ENCODE measurements at regions not wholly inside any gene's neighbourhood (a gene's known extent, or its start where the extent isn't known, plus 50 kb on each side); places are given as distances from the start of the nearest gene placed in this dataset.
"Not testable (repeated sequence)": the region's sequence is repeated elsewhere in the genome, so short reads cannot be mapped to it uniquely, and the experiment has no call there.

DNA sequence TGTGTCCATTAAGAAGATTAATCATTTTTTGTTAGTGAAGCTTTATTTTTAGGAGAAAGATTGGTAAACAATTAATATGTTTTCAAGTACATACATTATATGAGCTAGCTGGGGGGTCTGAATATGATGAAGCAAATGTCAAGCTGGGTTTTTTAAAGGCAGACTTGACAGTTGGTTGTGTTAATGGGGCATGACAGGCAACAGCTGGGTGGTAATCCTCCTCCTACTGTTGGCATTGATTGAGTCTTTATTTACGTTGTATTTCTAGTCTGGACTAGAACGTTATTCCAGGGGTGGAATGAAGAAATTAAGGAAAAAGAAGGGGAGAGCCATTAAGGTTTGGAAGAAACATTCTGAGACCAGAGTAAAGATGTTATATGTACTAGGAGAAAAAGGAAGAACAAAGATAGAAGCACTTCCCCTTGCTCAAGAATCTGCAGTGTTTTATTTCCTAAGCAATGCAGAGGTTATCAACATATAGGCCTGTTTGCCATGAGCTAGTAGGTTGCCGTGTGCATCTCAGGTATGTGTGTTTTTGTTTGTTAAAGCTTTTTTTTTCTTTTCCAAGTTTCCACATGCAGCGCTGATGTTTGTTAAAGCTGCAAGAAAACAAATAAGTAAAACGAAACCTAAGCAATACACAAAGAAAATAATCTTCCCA lies 95.4 kb upstream of the SEC22B start:
- H3K9me3 ChIP-seq; H3K27ac ChIP-seq; H3K27me3 ChIP-seq; H3K4me3 ChIP-seq; H3K4me1 ChIP-seq; intact Hi-C loops (cut with DNase I; ENCODE audit: low total_unique reads); DNase-seq; H3K36me3 ChIP-seq: not testable (repeated sequence)

DNA sequence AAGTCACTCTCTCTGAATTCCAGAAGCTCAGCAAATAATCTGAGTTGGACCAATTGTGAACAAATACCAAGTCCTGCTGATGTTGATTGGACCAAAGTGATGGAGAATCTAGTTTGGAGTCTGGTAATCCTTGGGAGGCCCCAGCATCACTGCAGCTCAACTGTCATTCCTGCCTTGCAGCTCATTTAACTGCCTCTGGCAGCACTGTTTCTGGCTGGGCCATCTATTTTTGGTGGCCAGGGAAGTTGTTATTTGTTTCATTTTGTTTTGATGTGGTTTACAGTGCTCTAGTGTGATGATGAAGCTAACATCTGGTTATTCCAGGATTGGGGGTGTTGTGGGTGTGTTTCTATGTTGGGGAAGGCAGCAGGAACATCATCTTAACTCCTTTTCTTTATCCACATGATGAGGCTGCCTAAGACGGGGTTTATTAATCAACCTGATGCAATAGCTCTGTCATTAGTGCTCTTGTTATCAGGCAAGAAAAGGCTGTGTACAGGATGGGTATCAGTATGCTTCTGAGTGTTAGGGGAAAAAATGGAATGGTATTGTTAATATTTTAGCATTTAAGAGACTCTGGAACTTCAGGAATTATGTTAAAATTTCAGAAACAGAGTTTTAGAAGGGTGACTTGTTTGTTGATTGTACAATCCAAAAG lies 91.7 kb upstream of the SEC22B start:
- H3K27me3 ChIP-seq; H3K36me3 ChIP-seq; H3K27ac ChIP-seq; DNase-seq; H3K9me3 ChIP-seq; H3K4me3 ChIP-seq; H3K4me1 ChIP-seq; intact Hi-C loops (cut with DNase I; ENCODE audit: low total_unique reads): not testable (repeated sequence)

DNA sequence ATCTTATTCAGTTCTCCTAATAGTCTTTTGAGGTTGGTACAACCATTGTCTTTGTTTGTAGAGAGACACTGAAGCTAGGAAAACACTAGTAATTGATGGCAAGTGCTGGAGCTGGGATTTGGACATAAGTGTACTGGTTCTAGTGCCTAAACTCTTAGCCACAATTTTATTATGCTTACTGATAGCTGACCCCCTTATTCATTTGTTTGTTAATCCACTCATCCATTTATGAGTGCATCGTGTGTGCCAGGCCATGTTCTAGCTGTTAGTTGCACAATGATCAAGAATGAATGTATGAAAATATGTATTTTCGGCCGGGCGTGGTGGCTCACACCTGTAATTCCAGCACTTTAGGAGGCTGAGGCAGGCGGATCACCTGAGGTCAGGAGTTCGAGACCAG lies 88.2 kb upstream of the SEC22B start:
- H3K27me3 ChIP-seq; DNase-seq; H3K9me3 ChIP-seq; H3K4me1 ChIP-seq; H3K4me3 ChIP-seq; intact Hi-C loops (cut with DNase I; ENCODE audit: low total_unique reads); H3K36me3 ChIP-seq; H3K27ac ChIP-seq: not testable (repeated sequence)

DNA sequence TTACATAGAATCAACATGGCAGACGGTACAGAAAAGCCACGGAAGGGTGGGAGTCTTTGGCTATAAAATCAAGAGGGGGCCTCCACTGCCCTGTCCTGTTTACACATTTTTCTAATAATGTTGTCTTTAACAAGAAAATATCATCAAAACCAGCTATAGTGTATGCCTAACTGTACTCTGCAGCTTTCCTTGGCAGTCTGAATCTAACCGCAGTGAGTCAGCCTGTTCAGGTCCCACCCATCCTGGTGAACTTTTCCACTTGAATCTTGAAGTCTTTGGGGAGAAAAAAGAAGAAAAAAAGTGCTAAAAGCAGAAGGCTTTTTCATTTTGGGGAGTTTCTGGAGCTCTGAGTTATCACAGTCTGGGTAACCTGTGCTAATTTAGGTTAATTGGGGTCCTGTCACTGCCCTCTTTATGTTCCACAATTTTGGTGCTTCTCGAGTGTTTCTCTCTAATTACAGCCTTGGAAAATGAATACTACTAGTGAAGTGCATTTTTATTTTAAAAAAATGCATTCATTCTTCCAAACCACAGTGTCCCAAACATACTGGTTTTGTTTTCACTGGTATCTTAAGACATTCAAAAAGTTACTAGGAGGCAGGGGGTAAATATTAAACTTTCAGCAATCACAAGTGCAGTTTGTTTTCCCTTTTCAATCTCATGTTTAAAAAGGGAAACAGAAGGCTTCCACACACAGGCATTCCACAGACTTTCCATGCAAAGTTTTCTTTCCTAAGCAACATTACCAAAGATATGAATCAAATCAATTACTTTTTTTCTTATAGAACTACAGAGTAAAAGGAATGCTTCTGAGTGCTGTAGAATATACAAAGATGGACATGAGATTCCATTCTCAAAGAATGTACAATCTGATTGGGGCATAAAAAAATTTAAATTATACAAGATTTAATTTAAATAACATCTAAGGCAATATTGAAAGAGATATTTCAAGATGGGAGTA lies 86.8 kb upstream of the SEC22B start:
- H3K27me3 ChIP-seq; H3K36me3 ChIP-seq; H3K4me3 ChIP-seq; H3K9me3 ChIP-seq; H3K4me1 ChIP-seq; DNase-seq; intact Hi-C loops (cut with DNase I; ENCODE audit: low total_unique reads); H3K27ac ChIP-seq: not testable (repeated sequence)

DNA sequence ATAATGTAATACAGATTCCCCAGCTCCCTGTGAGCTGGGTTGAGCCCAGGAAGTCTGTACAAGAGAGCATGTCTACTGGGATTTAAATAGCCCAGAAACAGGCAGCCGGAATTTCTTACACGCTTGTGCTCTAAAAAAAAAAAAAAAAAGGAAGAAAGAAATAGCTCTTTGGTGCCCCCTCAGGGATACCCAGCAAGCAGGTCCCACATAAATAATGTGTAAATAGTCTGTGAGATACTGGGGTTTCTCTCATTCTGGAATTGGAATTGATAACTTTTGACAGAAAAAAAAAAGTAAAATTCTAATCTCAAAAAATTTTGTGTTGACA lies 81.4 kb upstream of the SEC22B start:
- H3K4me3 ChIP-seq; H3K36me3 ChIP-seq; H3K27ac ChIP-seq; H3K27me3 ChIP-seq; intact Hi-C loops (cut with DNase I; ENCODE audit: low total_unique reads); DNase-seq; H3K4me1 ChIP-seq; H3K9me3 ChIP-seq: not testable (repeated sequence)

DNA sequence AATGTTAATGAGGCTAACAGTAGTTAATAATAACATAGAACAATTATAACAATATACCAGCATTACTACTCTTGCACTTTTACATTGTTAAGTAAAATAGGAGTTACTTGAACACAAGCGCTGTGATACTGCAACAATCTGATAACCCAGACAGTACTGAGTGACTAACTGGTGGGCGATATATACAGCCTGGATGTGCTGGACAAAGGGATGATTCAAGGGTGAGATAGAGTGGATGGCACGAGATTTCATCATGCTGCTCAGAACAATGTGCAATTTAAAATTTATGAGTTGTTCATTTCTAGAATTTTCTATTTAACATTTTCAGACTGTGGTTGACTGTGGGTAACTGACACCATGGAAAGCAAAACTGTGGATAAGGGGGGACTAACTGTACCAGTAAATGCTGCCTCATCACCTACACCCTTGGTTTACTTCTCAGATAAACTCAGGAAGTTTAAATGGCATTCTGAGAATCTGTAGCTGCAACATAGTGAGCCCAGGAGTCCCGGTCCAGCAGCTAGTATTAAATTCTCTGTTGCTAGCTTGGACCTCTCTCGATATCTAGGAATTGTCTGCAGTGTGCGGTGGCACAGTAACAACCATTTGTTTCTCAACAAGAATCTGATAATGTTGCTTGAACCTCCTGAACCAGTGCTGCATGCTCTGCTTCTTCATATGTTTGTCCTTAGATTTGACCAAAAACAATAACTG lies 80.9 kb upstream of the SEC22B start:
- H3K9me3 ChIP-seq; H3K4me1 ChIP-seq; H3K27me3 ChIP-seq; intact Hi-C loops (cut with DNase I; ENCODE audit: low total_unique reads); H3K4me3 ChIP-seq; H3K27ac ChIP-seq; DNase-seq; H3K36me3 ChIP-seq: not testable (repeated sequence)

- H3K4me1 ChIP-seq = not testable (repeated sequence)
These were observed 74.4 kb upstream of the SEC22B start for GRCh38 chr1:120250756-120251155.

GRCh38 chr1:120248726-120249427 lies 72.6 kb upstream of the SEC22B start:
- H3K4me3 ChIP-seq; DNase-seq; H3K9me3 ChIP-seq; H3K36me3 ChIP-seq; intact Hi-C loops (cut with DNase I; ENCODE audit: low total_unique reads); H3K27ac ChIP-seq; H3K27me3 ChIP-seq; H3K4me1 ChIP-seq: not testable (repeated sequence)

More at GRCh38 chr1:120250756-120251155, 74.4 kb upstream of the SEC22B start:
- DNase-seq; H3K9me3 ChIP-seq; intact Hi-C loops (cut with DNase I; ENCODE audit: low total_unique reads); H3K27me3 ChIP-seq; H3K36me3 ChIP-seq; H3K27ac ChIP-seq; H3K4me3 ChIP-seq: not testable (repeated sequence)

GRCh38 chr1:120248203-120248602 lies 71.9 kb upstream of the SEC22B start:
- H3K27me3 ChIP-seq; intact Hi-C loops (cut with DNase I; ENCODE audit: low total_unique reads); H3K27ac ChIP-seq; H3K4me3 ChIP-seq; H3K4me1 ChIP-seq; DNase-seq; H3K9me3 ChIP-seq; H3K36me3 ChIP-seq: not testable (repeated sequence)

DNA sequence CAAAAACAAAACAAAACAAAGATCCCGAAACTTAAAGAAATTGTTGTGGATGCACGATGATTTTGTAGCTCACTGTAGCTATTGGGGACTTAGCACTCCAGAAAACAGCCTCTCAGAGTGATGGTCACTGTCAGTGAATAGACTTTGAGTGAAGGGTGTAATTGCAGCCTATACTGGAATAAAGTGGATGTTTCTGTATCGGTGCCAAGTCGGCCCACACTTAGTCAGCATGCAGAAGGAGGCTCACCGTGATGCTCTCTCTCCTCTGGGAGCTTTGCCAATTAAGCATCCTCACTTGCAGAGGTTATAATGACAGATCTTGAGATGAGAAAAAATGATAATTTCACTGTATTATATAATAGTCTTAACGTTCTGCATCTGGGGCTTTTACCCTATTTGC lies 67.5 kb upstream of the SEC22B start:
- DNase-seq; H3K4me1 ChIP-seq; H3K4me3 ChIP-seq; H3K9me3 ChIP-seq; intact Hi-C loops (cut with DNase I; ENCODE audit: low total_unique reads); H3K36me3 ChIP-seq; H3K27me3 ChIP-seq; H3K27ac ChIP-seq: not testable (repeated sequence)

DNA sequence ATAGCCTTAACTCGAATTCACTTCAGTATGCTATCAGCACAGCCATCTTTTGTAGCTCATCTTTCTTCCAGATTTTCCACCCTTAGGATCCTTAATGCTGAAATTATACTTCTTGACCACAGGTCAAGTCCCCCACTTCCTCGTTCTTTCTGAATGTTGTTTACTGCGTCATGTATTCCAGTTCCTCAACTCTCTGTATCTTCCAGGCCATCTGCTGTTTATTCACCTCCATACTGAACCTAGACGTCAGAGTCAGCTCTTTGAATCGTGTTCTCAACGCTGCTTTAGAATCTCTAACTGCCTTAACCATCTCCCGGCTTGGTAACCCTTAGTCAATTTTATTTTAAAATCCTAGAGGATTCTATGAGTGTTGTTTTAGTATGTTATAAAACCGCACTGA lies 66.3 kb upstream of the SEC22B start:
- H3K27me3 ChIP-seq; H3K4me1 ChIP-seq; DNase-seq; H3K27ac ChIP-seq; H3K4me3 ChIP-seq; H3K9me3 ChIP-seq; H3K36me3 ChIP-seq; intact Hi-C loops (cut with DNase I; ENCODE audit: low total_unique reads): not testable (repeated sequence)

- H3K36me3 ChIP-seq; H3K27ac ChIP-seq; intact Hi-C loops (cut with DNase I; ENCODE audit: low total_unique reads); H3K4me1 ChIP-seq; H3K27me3 ChIP-seq; DNase-seq; H3K9me3 ChIP-seq; H3K4me3 ChIP-seq: not testable (repeated sequence)
These were observed 65.5 kb upstream of the SEC22B start for GRCh38 chr1:120241868-120242267.

Data from uterus (tissue), 3 donors.